ENCODE measurements at regions not wholly inside any gene's neighbourhood (a gene's known extent, or its start where the extent isn't known, plus 50 kb on each side); places are given as distances from the start of the nearest gene placed in this dataset.

GRCh38 chr6:170232186-170233002 lies 58.5 kb downstream of the DLL1 start:
- ATAC-seq (ENCODE audit: poor library complexity) (no peak), DNase-seq (peak; percentile 37)
- intact Hi-C loops (cut with DNase I), result no loop called here

- intact Hi-C loops (cut with DNase I), result no loop called here
- peak; percentile 30 for DNase-seq
- ATAC-seq (ENCODE audit: poor library complexity), result peak; percentile 23
Measured at GRCh38 chr6:170231293-170232185, 59.3 kb downstream of the DLL1 start.

- peak; percentile 47 for DNase-seq
- peak; percentile 81 for ATAC-seq (ENCODE audit: poor library complexity)
- intact Hi-C loops (cut with DNase I), result no loop called here
Measured at GRCh38 chr6:170230520-170231292, 60.2 kb downstream of the DLL1 start.

- DNase-seq, result peak; percentile 30
- intact Hi-C loops (cut with DNase I), result no loop called here
- peak; percentile 45 for ATAC-seq (ENCODE audit: poor library complexity)
Measured at GRCh38 chr6:170229851-170230519, 60.9 kb downstream of the DLL1 start.

- DNase-seq (no peak), ATAC-seq (ENCODE audit: poor library complexity) (no peak)
- intact Hi-C loops (cut with DNase I), result no loop called here
Measured at GRCh38 chr6:170229396-170229795, 61.5 kb downstream of the DLL1 start.

GRCh38 chr6:170228946-170229310 lies 62.0 kb downstream of the DLL1 start:
- DNase-seq, result no peak
- intact Hi-C loops (cut with DNase I), result no loop called here
- no peak for ATAC-seq (ENCODE audit: poor library complexity)

- DNase-seq (no peak), ATAC-seq (ENCODE audit: poor library complexity) (no peak)
Measured at GRCh38 chr6:170227996-170228945, 62.6 kb downstream of the DLL1 start.

GRCh38 chr6:170227521-170227983 lies 63.3 kb downstream of the DLL1 start:
- ATAC-seq (ENCODE audit: poor library complexity), result no peak
- intact Hi-C loops (cut with DNase I), result no loop called here
- no peak for DNase-seq

More at GRCh38 chr6:170227996-170228945, 62.6 kb downstream of the DLL1 start:
- intact Hi-C loops (cut with DNase I), result no loop called here

GRCh38 chr6:170226647-170227046 lies 64.2 kb downstream of the DLL1 start:
- intact Hi-C loops (cut with DNase I), result no loop called here
- DNase-seq, result no peak
- ATAC-seq (ENCODE audit: poor library complexity), result no peak

GRCh38 chr6:170225852-170226417 lies 64.9 kb downstream of the DLL1 start:
- DNase-seq (peak; percentile 36), ATAC-seq (ENCODE audit: poor library complexity) (peak; percentile 13)
- intact Hi-C loops (cut with DNase I), result no loop called here

GRCh38 chr6:170224694-170225660 lies 65.9 kb downstream of the DLL1 start:
- ATAC-seq (ENCODE audit: poor library complexity) (peak; percentile 20), DNase-seq (no peak)
- intact Hi-C loops (cut with DNase I), result no loop called here

GRCh38 chr6:170223718-170224693 lies 66.9 kb downstream of the DLL1 start:
- ATAC-seq (ENCODE audit: poor library complexity) (no peak), DNase-seq (no peak)
- intact Hi-C loops (cut with DNase I), result no loop called here

GRCh38 chr6:170222498-170223471 lies 68.1 kb downstream of the DLL1 start:
- ATAC-seq (ENCODE audit: poor library complexity), result no peak
- intact Hi-C loops (cut with DNase I), result no loop called here
- DNase-seq, result no peak
